Retinal pigment epithelial cell (primary cell): ENCODE measurements at regions not wholly inside any gene's neighbourhood (a gene's known extent, or its start where the extent isn't known, plus 50 kb on each side); places are given as distances from the start of the nearest gene placed in this dataset.

Experiments used
- DNase-seq: peaks from one replicate; pipeline ENCODE4 v3.0.0-alpha.2; 2010; ENCODE audit warnings: low read depth
- H3K4me3 ChIP-seq: 2 replicates; pipeline ENCODE4 v1.5.1; 2011; ENCODE audit warnings: mild to moderate bottlenecking, low read length, control low read depth, moderate library complexity
- TF ChIP-seq, protein P1 (sequence below): conservative IDR thresholded peaks from 2 replicates; pipeline ENCODE4 v1.5.1; 2011; ENCODE audit warnings: low read depth, low read length, control low read depth, inconsistent platforms

DNA sequence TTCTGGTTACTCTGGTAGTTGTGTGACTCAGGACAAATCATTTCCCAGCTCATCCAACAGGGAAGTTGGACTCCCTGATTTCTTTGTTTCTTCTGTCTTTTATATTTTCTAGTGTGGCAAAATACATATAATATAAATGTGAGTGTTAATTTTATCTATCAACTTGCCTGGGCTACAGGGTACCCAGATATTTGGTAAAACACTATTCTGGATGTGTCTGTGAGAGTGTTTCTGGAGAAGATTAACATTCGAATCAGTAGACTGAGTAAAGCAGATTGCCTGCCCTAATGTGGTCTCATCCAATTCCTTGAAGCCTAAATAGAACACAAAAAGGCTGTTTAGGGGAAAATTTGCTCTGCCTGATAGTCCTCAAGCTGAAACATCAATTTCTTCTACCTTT lies 91.1 kb upstream of the EPCAM start:
- no peak for DNase-seq
- TF ChIP-seq, protein P1, sequence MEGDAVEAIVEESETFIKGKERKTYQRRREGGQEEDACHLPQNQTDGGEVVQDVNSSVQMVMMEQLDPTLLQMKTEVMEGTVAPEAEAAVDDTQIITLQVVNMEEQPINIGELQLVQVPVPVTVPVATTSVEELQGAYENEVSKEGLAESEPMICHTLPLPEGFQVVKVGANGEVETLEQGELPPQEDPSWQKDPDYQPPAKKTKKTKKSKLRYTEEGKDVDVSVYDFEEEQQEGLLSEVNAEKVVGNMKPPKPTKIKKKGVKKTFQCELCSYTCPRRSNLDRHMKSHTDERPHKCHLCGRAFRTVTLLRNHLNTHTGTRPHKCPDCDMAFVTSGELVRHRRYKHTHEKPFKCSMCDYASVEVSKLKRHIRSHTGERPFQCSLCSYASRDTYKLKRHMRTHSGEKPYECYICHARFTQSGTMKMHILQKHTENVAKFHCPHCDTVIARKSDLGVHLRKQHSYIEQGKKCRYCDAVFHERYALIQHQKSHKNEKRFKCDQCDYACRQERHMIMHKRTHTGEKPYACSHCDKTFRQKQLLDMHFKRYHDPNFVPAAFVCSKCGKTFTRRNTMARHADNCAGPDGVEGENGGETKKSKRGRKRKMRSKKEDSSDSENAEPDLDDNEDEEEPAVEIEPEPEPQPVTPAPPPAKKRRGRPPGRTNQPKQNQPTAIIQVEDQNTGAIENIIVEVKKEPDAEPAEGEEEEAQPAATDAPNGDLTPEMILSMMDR = no peak
- no peak overlapping the region for H3K4me3 ChIP-seq

DNA sequence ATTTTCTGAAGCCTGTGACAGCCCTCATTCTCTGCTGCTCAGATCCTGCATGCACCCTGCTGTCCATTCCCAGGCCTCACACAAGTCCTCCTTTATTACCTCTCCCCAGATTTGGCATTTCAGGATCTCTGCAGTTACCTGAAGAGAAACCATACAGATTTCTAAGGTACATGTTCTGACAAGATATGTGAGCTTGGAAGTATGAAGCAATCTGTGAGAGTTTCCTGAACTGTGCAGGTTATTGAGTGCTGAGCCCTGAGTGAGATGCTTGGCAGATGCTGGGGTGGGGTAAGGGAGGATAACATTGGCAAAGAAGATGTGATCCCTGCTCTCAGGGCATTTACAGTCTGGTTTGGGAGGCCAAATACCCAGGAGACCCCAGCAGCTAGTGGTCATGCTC lies 91.9 kb upstream of the EPCAM start:
- TF ChIP-seq, protein P1 = no peak
- no peak overlapping the region for H3K4me3 ChIP-seq
- no peak for DNase-seq

DNA sequence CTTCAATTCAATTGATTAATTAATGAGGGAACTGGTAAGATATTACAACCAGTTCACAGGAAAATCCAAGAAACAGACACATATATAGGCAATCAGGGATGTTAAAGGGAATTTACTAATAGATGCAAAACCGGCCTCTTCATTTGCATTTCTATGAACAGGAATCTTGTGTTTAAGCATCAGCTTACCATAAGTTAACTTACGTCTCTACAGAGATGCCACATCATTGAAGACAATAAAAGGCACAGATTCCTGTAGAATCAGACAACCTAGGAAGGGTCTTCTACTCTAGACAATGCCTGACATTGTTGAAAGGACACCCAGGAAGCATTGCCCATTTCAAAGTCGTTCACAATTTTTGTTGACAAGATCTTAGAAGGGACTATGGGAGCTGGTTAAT lies 93.0 kb upstream of the EPCAM start:
- TF ChIP-seq, protein P1 = no peak
- H3K4me3 ChIP-seq = no peak overlapping the region
- no peak for DNase-seq

DNA sequence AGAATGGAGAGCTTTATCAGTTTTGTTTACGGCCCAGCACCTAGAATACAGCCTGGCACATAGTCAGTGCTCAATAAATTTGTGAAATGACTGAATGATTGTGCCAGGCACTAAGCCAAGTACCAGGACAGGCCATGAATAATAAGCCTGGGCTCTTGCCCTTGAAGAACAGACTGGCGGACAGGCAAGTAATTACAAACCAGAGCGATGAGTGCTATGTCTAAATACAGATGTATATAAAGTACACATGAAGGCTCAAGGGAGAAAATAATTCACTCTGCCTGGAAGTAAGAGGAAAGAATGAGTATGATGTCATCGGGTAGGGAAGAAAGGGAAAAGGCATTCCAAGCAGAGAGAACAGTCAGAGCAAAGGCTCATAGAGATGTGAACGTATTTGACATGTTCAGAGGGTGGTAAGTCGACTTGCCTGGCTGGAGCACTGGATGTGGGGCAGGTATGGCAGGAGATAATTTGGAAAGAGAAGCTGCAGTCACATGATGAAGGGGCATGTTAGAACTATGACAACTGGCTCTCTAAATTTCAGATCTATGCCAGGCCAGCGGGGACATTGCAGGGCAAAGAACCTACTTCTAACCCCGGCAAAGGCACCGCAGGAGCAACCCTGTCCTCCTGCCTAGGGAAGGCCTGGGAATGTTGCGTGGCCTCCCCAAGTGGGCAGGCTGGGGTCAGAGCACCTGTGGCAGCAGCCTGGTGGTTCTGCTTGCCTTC lies 94.9 kb upstream of the EPCAM start:
- TF ChIP-seq, protein P1 = no peak
- H3K4me3 ChIP-seq = no peak overlapping the region
- DNase-seq = no peak

DNA sequence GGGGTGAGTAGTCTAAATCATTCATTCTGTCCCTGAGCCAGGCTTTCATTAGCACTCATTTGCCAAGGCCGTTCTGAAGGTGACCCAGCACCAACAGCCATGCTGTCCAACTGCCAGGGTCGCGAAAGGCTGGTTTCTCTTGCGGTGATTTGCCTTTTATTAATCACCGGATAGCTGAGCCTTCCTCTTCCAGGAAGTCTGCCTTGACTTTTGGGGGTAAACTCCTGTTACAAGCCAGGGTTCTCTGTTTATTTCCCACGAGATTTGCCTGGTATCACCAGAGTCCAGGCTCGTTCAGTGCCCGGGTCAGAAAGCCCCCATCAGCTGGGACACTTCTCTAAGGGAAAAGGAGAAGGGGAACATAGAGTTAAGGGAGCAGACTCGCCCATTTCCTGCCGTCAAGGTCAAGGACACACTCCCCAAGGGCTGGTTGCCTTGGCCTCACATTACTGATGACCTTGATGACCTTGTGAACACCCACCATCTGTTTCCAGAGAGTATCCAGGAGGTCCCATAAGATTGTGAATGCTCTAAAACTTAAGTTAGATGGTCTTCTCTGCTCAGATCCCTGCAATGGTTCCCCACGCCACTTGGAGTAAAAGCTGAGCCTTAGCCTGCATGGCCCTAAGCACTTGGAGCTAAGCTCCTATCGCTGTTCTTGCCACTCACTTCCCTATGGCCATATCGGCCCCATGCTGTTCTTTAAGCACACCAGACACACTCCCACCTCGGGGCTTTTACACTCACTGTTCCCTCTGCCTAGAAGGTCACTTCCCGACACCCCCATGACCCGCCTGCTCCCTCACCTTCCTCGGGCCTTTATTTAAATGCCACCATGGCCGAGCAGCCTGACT lies 96.0 kb upstream of the EPCAM start:
- TF ChIP-seq, protein P1 = no peak
- peak overlapping the region; percentile 48 for H3K4me3 ChIP-seq
- DNase-seq = no peak

DNA sequence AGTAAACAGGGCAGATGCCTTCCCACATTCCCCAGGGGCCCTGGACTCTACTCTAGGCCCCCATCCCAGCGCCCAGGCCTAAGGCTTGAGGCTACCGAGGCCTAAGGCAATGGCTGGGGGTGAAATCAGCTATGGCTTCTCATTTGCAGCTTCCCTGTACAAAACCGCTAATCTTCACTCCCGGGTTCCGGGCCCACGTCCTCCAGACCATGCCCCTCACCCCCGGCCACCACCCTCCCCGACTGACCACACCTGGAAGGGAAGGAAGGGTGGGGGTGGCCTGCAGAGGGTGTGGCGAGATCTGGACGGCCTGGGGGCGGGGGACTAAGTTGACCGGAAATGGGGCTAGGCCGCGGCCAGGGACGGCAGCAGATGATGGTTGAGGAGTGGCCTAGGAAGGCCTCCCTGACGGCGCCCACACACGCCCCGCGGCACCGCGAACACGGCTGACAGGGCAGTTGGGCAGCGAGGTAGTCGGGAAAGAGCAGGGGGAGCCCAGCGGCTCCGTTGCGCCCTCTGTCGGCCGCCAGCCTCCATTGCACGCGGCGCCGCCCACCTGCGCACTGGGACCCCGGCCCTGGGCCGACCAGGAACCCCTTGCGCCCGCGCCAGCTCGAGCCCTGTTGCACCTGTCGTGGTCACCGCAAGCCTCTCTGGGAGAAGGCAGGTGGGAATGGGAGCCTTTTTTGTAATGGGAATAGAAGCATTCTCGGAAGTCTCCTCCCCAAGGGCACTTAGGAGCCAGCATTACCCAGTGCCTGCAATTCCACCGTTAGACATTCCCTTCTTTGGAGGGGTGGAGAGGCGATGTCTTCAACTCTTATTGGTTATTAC lies 95.9 kb upstream of the CALM2 start:
- TF ChIP-seq, protein P1 = peak; percentile 82
- peak overlapping the region; percentile 48 for H3K4me3 ChIP-seq
- no peak for DNase-seq
